Subcutaneous abdominal adipose tissue (tissue), 5 donors: ENCODE measurements at regions not wholly inside any gene's neighbourhood (a gene's known extent, or its start where the extent isn't known, plus 50 kb on each side); places are given as distances from the start of the nearest gene placed in this dataset.

Experiments used
- H3K27ac ChIP-seq: one replicate; pipeline ENCODE4 v1.7.0; 2013; ENCODE audit warnings: low read depth, mild to moderate bottlenecking, inconsistent platforms, low read length, moderate library complexity
- H3K27me3 ChIP-seq, 5 donors: one replicate each; pipeline ENCODE4 v1.7.0; 2013; ENCODE audit warnings: low read length in 5 of 5, inconsistent platforms in 1 of 5; ENCODE audit not compliant: control insufficient read depth in 5 of 5, insufficient read depth in 4 of 5
- H3K36me3 ChIP-seq, 5 donors: one replicate each; pipeline ENCODE4 v1.7.0; 2013; ENCODE audit warnings: low read length in 5 of 5; ENCODE audit not compliant: control insufficient read depth in 5 of 5, insufficient read depth in 5 of 5
- H3K4me1 ChIP-seq, 5 donors: one replicate each; pipeline ENCODE4 v1.7.0; 2013; ENCODE audit warnings: low read length in 5 of 5, mild to moderate bottlenecking in 3 of 5, moderate library complexity in 1 of 5; ENCODE audit not compliant: control insufficient read depth in 5 of 5, insufficient read depth in 5 of 5
- H3K4me3 ChIP-seq, 5 donors: one replicate each; pipeline ENCODE4 v1.7.0; 2013; ENCODE audit warnings: low read length in 5 of 5, low read depth in 1 of 5
- H3K9ac ChIP-seq, 5 donors: one replicate each; pipeline ENCODE4 v1.7.0; 2013; ENCODE audit warnings: low read length in 5 of 5, mild to moderate bottlenecking in 4 of 5, moderate library complexity in 3 of 5
- H3K9me3 ChIP-seq, 5 donors: one replicate each; pipeline ENCODE4 v1.7.0; 2013; ENCODE audit warnings: low read length in 5 of 5; ENCODE audit not compliant: control insufficient read depth in 5 of 5
- donor health status: healthy.
- donor health status: healthy.
- donor health status: healthy.
- donor health status: healthy.
- donor health status: healthy.

DNA sequence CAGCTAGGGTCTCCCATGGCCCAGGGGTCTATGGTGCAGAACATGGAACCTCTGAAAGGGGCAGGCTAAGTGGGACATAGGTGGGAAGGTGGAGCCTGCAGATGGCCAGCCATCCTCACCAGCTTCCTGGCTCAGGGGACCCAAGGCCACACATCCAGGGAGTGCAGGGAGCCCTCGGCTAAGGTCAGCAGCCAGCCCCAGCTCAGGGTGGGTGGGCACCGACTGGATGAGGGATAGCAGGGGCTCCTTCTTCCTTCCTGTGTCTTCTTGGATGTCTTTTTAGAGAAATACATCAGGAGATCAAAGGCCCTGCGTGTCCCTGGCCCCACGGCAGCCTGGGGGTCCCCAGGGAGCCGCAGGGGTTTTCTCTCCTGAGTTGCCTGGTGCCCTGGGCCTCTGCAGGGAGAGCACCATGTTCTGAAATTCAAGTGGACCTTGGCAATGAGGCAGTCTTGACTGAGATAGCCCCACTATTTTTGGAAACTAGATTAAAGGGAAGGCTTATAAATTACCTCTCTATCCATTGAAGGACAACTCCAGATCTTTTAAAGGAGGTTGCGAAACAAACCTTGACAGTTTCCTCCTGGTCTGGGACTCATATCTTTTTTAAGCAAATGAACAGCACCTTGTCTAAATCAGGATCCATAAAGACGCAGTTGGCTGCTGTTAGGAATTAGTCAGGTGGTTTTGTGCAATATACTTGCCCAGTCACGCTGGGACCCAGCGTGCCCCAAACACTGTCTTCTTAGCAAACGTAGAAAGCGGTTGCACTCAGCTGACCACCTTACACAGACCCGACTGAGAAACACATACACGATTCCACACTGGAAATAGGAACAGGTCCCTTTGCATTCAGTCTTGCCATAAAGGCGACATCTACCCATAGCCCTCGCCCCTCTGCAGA is 242.3 kb downstream of the TOMM20 start:
- Histone ChIP-seq H3K27me3 (no peaks in the 10 kb centered on the region), H3K27ac (peak overlapping the region; percentile 86), H3K36me3 (no peaks in the 10 kb centered on the region), H3K9me3 (peaks cover 0 to 5% (median 0%) of the 10 kb centered on the region in 5 donors), H3K9ac (peak overlapping the region in 3 of 5 donors; percentile 28 to 65 (median 33)), H3K4me1 (peaks cover 3 to 32% (median 28%) of the 10 kb centered on the region in 5 donors), H3K4me3 (peak overlapping the region in 1 of 5 donors; percentile 2)

DNA sequence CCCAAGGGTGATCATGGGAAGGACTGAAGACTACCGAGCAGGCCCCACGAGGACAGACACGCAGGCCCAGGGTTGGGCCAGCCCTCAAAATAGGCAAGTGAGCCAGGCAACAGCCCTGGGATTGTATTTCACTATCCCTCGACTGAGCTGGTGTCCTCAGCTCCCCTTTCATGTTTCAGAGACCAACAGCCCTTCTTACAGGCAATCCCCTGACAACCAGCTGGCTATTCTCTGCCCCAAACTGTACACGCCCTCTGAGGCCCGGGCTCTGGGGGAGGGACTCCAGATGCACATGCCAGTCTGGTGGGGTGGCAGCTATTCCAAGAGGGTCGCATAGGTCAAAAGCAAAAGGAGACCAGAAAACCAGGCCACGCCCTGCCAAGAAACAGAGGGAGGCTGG is 243.0 kb downstream of the TOMM20 start:
- Histone ChIP-seq H3K9ac (peak overlapping the region in 1 of 5 donors; percentile 65), H3K4me1 (peaks cover 3 to 32% (median 27%) of the 10 kb centered on the region in 5 donors), H3K27me3 (no peaks in the 10 kb centered on the region), H3K4me3 (peak overlapping the region in 1 of 5 donors; percentile 2), H3K27ac (peak overlapping the region; percentile 86), H3K9me3 (peaks cover 0 to 5% (median 0%) of the 10 kb centered on the region in 5 donors), H3K36me3 (no peaks in the 10 kb centered on the region)

DNA sequence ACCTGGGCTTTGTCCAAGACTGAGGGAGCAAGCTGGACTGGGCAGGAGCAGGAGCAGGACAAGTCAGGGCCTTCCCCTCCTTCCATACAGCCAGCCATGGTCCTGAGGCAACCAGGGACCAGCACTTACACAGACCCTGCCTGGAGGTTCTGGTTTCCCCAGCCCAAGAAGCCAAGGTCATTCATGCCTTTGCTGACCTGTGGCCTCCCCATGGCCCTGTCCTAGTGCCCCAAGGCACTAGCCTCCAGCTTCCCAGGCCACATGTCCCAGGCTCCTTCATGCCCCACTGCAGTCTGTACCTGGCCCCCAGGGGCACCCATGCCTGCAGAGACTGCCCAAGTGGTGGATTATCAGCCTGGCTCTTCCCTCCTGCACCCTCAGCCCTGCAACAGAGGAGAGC is 243.9 kb downstream of the TOMM20 start:
- Histone ChIP-seq H3K4me1 (peaks cover 3 to 32% (median 27%) of the 10 kb centered on the region in 5 donors), H3K9ac (no peak overlapping the region), H3K27ac (no peak overlapping the region), H3K9me3 (peaks cover 0 to 5% (median 0%) of the 10 kb centered on the region in 5 donors), H3K27me3 (no peaks in the 10 kb centered on the region), H3K4me3 (no peak overlapping the region), H3K36me3 (no peaks in the 10 kb centered on the region)

DNA sequence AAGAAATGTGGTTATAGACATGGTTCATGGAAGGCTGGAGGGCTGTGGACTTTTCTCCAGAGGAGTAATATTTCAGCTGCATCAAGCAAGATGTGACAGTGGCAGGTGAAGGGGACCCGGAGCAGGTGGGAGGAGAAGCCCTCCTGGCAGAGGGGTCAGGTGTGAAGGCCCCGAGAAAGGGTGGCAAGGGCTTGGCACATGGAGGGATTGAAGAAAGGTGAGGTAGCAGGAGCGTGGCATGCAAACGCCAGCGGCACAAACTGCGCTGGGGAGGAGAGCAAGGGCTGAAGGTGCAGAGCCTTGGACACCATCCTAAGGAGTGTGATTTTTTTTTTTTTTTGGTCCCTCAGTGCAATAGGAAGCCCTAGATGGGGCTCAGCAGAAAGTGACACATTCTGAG is 244.6 kb downstream of the TOMM20 start:
- H3K36me3 ChIP-seq, result no peaks in the 10 kb centered on the region
- no peaks in the 10 kb centered on the region for H3K27me3 ChIP-seq
- no peak overlapping the region for H3K4me3 ChIP-seq
- no peak overlapping the region for H3K27ac ChIP-seq
- peaks cover 0 to 5% (median 0%) of the 10 kb centered on the region in 5 donors for H3K9me3 ChIP-seq
- no peak overlapping the region for H3K9ac ChIP-seq
- H3K4me1 ChIP-seq, result peaks cover 3 to 36% (median 27%) of the 10 kb centered on the region in 5 donors

DNA sequence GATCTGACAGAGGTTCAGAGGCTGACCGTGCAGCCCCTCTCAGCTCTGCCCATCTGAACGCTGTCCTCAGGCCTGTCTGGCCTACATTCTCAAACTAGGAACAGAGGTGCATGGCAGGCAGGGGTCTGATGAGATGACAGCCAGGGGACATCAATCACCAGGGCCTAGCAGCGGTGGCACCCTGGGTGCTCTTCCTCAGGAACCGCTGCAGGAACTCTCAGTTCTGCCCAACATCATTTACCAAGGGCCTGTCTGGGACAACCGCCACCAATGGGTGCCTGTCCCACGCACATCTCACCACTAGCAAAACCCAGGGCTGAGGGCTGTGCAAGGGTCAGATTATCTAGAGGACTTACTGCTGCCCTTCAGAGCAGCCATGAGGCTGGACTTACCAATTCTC is 245.7 kb downstream of the TOMM20 start:
- peaks cover 0 to 5% (median 0%) of the 10 kb centered on the region in 5 donors for H3K9me3 ChIP-seq
- H3K36me3 ChIP-seq, result no peaks in the 10 kb centered on the region
- no peak overlapping the region for H3K27ac ChIP-seq
- peaks cover 3 to 36% (median 27%) of the 10 kb centered on the region in 5 donors for H3K4me1 ChIP-seq
- no peak overlapping the region for H3K9ac ChIP-seq
- H3K4me3 ChIP-seq, result no peak overlapping the region
- no peaks in the 10 kb centered on the region for H3K27me3 ChIP-seq

DNA sequence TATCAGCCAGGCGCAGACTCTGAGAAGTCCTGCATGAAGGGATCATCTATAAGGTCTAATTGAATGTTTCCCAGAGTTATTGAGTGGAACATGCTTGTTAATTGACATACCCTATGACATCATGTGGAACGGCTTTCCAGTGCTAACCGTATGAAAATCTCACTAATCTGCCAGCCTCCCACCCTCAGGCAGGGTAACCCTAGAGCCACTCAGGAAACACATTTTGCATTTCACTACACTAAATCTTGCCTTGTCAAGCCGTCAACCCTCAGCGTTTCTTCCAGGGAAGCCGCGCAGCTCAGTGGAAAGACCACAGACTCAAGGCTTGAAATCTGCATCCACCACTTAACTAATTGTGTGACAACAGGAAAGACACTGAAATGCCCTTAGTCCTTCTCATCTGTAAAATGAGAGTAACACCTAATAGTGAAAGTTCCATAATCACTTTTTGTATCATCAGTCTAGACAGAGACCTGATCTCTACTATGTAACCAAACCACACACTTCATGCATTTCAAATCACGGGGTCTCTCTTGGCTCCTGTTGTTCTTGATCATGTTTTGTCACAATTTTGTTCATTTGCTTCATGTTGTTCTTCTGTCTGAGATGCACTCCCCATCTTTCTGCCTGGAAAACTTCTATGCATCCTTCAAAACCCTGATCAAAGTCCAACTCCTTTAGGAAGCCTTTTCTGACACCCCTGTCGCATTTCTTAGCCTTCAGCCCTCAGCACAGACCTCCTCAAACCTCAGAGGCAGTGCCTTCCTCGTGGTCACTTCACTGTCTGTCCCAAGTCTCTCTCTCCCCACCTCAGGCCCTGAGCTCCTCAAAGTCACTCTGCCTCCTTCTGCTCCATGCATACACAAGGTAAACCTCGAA is 246.5 kb downstream of the TOMM20 start:
- Histone ChIP-seq H3K27ac (no peak overlapping the region), H3K9me3 (peaks cover 0 to 5% (median 0%) of the 10 kb centered on the region in 5 donors), H3K27me3 (no peaks in the 10 kb centered on the region), H3K36me3 (no peaks in the 10 kb centered on the region), H3K4me3 (no peak overlapping the region), H3K9ac (no peak overlapping the region), H3K4me1 (peaks cover 2 to 30% (median 22%) of the 10 kb centered on the region in 5 donors)

DNA sequence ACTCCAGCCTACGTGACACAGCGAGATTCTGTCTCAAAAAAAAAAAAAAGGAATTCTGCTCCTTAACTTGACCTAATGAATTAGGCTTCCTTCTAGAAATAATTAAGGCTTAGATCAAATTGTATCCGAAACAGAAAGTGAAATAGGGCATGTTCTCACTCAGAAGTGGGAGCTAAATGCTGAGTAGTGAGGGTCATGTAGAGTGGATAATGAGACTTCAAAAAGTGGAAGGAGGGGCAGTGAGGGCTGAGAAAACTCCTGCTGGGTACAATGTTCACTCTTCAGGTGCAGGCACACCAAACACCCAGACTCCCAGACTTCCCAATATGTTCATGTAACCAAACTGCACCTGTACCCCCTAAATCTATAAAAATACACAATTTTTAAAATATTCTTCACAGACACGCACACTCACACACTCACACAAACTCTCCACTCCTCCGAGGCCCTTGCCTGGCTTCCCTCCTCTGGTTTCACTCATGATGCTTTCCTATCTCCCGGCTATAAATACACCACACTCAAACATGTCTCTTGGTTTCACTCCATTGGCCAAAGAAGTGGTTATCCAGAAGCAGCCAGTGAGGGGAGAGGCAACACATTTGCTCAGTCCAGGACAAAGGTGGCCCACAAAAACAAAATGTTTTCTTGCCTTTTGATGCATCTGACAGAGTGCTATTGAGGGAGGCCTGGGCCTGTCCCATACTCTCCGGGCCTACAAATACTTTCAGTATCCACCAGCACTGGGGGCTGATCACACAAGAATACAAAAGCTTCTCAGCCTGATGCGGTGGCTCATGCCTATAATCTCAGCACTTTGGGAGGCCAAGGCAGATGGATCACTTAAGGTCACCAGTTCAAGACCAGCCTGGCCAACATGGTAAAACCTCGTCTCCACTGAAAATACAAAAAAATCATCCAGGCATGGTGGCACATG is 249.2 kb downstream of the TOMM20 start:
- Histone ChIP-seq H3K9ac (no peak overlapping the region), H3K27me3 (no peaks in the 10 kb centered on the region), H3K9me3 (peaks cover 0 to 5% (median 0%) of the 10 kb centered on the region in 5 donors), H3K4me3 (no peak overlapping the region), H3K36me3 (no peaks in the 10 kb centered on the region), H3K4me1 (peaks cover 0 to 19% (median 12%) of the 10 kb centered on the region in 5 donors), H3K27ac (peak overlapping the region; percentile 33)

DNA sequence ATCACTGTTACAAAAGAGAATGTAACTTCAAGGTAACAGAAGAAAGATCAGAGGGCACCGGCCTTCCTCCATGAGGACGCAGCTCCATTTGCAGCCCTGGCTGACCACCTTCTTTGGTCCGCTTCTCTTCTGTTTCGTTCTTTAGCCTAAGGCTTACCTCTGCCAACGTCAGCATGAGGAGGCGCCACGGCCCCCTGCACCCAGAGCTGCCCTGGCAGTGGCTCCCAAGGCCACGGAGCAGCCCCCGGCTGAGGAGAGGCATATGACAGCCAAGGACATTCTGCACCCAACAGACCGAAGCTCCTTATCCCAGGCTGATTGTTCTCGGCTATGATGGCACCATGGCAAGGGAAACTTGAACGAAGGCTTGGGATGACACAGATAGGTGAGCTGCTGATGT is 250.3 kb downstream of the TOMM20 start:
- Histone ChIP-seq H3K27ac (no peak overlapping the region), H3K36me3 (no peaks in the 10 kb centered on the region), H3K9me3 (peaks cover 0 to 3% (median 0%) of the 10 kb centered on the region in 5 donors), H3K4me1 (peaks cover 0 to 24% (median 16%) of the 10 kb centered on the region in 5 donors), H3K4me3 (no peak overlapping the region), H3K9ac (no peak overlapping the region), H3K27me3 (no peaks in the 10 kb centered on the region)

DNA sequence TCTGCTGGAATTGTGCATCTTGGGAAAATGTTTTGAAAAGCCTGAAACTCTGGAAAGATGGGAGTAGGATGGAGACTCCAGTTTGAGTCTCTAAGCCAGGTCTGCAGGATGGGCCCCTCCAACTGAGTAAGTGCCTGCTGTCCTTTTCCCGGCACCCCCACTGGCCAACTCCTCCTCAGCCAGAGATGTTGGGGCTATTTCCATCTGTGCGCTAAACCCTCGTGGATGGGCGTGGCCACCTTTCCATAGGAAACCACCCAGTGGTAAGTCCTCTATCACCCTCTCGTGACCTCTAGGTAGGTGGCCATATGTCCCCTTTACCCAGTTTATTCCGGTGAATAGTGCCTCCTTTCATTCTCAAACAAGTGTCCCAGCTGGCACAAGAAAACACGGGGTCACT is 250.9 kb downstream of the TOMM20 start:
- H3K27ac ChIP-seq, result no peak overlapping the region
- peaks cover 0 to 24% (median 16%) of the 10 kb centered on the region in 5 donors for H3K4me1 ChIP-seq
- no peaks in the 10 kb centered on the region for H3K9me3 ChIP-seq
- H3K36me3 ChIP-seq, result no peaks in the 10 kb centered on the region
- no peak overlapping the region for H3K4me3 ChIP-seq
- H3K9ac ChIP-seq, result no peak overlapping the region
- H3K27me3 ChIP-seq, result no peaks in the 10 kb centered on the region
